COR-L47 (cell line): ENCODE measurements at regions not wholly inside any gene's neighbourhood (a gene's known extent, or its start where the extent isn't known, plus 50 kb on each side); places are given as distances from the start of the nearest gene placed in this dataset.

Experiments used
- DNase-seq: peaks from one replicate; lab custom pipeline; 2025; lab: John Stamatoyannopoulos, UW

- DNase-seq, result no peak
Measured at GRCh38 chr1:170271430-170272161, 125.8 kb downstream of the NTMT2 start.

- DNase-seq, result no peak
Measured at GRCh38 chr1:170273291-170274130, 127.8 kb downstream of the NTMT2 start.

- DNase-seq, result no peak
Measured at GRCh38 chr1:170274131-170274501, 128.4 kb downstream of the NTMT2 start.

- DNase-seq, result no peak
Measured at GRCh38 chr1:170277985-170278384, 132.2 kb downstream of the NTMT2 start.

GRCh38 chr1:170284016-170284415 is 138.3 kb downstream of the NTMT2 start:
- DNase-seq, result no peak

GRCh38 chr1:170284512-170284911 is 138.8 kb downstream of the NTMT2 start:
- DNase-seq, result no peak

GRCh38 chr1:170284951-170285350 is 139.2 kb downstream of the NTMT2 start:
- DNase-seq, result peak; percentile 11

GRCh38 chr1:170288155-170288554 is 142.4 kb downstream of the NTMT2 start:
- no peak for DNase-seq

- no peak for DNase-seq
Measured at GRCh38 chr1:170290276-170290675, 144.5 kb downstream of the NTMT2 start.

GRCh38 chr1:170290991-170291390 is 145.2 kb downstream of the NTMT2 start:
- DNase-seq, result no peak

- DNase-seq, result no peak
Measured at GRCh38 chr1:170291516-170291915, 145.8 kb downstream of the NTMT2 start.

GRCh38 chr1:170296211-170296610 is 150.5 kb downstream of the NTMT2 start:
- DNase-seq, result no peak

- no peak for DNase-seq
Measured at GRCh38 chr1:170296642-170297041, 150.9 kb downstream of the NTMT2 start.

- no peak for DNase-seq
Measured at GRCh38 chr1:170301596-170301995, 155.8 kb downstream of the NTMT2 start.

- DNase-seq, result no peak
Measured at GRCh38 chr1:170303034-170303433, 157.3 kb downstream of the NTMT2 start.

GRCh38 chr1:170305777-170306512 is 160.2 kb downstream of the NTMT2 start:
- DNase-seq, result no peak

GRCh38 chr1:170306513-170306910 is 160.8 kb downstream of the NTMT2 start:
- no peak for DNase-seq

- no peak for DNase-seq
Measured at GRCh38 chr1:170306948-170307347, 161.2 kb downstream of the NTMT2 start.

GRCh38 chr1:170307426-170307825 is 161.7 kb downstream of the NTMT2 start:
- no peak for DNase-seq

GRCh38 chr1:170309389-170310013 is 163.7 kb downstream of the NTMT2 start:
- no peak for DNase-seq

GRCh38 chr1:170310014-170310405 is 164.3 kb downstream of the NTMT2 start:
- DNase-seq, result no peak

GRCh38 chr1:170310951-170311350 is 165.2 kb downstream of the NTMT2 start:
- DNase-seq, result no peak
